CD4-positive, alpha-beta T cell treated with Interleukin-4 for 4 hours (primary cell): ENCODE measurements at regions not wholly inside any gene's neighbourhood (a gene's known extent, or its start where the extent isn't known, plus 50 kb on each side); places are given as distances from the start of the nearest gene placed in this dataset.
"Not testable (repeated sequence)": the region's sequence is repeated elsewhere in the genome, so short reads cannot be mapped to it uniquely, and the experiment has no call there.

ENCODE experiments used
- DNase-seq: peaks from one replicate; pipeline ENCODE4 v3.0.0-alpha.2; 2020

DNA sequence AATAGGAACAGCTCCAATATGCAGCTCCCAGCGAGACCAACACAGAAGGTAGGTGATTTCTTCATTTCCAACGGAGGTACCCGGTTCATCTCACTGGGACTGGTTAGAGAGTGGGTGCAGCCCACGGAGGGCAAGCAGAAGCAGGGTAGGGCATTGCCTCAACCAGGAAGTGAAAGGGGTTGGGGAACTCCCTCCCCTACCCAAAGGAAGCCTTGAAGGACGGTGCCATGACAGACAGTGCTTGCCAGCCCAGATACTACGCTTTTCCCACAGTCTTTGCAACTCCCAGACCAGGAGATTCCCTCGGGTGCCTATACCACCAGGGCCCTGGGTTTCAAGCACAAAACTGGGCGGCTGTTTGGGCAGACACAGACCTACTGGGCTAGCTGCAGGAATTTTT is 576.9 kb upstream of the NECTIN3 start:
- no peak for DNase-seq

- DNase-seq, result no peak
These were observed 576.3 kb upstream of the NECTIN3 start for GRCh38 chr3:110495201-110495927.

- no peak for DNase-seq
These were observed 567.2 kb upstream of the NECTIN3 start for GRCh38 chr3:110504401-110504800.

DNA sequence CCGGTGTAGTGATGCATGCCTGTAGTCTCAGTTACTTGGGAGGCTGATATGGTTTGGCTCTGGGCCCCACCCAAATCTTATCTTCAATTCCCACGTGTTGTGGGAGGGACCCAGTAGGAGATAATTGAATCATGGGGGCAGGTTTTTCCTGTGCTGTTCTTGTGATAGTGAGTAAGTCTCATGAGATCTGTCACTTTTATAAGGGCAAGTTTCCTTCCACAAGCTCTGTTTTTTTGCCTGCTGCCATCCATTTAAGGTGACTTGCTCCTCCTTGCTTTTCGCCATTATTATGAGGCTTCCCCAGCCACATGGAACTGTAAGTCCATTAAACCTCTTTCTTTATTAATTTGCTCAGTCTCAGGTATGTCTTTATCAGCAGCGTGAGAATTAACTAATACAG is 566.7 kb upstream of the NECTIN3 start:
- no peak for DNase-seq

- DNase-seq, result no peak
These were observed 564.7 kb upstream of the NECTIN3 start for GRCh38 chr3:110506890-110507289.

DNA sequence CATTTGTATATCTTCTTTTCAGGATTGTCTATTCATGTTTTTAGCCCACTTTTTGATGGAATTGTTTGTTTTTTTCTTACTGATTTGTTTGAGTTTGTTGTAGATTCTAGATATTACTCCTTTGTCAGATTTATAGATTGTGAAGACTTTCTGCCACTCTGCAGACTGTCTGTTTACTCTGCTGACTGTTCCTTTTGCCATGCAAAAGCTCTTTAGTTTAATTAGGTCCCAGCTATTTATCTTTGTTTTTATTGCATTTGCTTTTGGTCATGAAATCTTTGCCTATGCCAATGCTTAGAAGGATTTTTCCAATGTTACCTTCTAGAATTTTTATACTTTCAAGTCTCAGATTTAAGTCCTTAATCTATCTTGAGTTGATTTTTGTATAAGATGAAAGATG is 564.0 kb upstream of the NECTIN3 start:
- DNase-seq, result not testable (repeated sequence)

GRCh38 chr3:110512961-110513360 is 558.7 kb upstream of the NECTIN3 start:
- DNase-seq, result no peak

- no peak for DNase-seq
These were observed 553.6 kb upstream of the NECTIN3 start for GRCh38 chr3:110518031-110518430.

DNA sequence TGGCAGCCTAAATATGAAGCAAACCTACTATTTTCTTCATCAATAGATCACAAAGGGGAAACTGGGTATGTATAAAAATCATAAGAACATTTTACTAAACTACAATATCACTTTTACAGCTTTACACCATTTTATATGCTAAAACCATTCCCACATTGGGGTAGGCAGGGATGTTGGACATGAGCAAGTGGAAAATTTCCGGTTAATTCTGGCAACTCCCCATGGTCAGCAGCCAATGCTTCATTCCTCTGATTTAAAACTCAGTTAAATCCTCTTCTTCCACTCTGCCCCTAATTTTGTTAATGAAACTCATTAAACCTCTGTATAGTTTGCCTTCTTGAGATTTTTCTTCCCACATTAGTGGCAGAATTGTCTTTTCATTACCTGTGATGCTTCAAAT is 552.5 kb upstream of the NECTIN3 start:
- no peak for DNase-seq

DNA sequence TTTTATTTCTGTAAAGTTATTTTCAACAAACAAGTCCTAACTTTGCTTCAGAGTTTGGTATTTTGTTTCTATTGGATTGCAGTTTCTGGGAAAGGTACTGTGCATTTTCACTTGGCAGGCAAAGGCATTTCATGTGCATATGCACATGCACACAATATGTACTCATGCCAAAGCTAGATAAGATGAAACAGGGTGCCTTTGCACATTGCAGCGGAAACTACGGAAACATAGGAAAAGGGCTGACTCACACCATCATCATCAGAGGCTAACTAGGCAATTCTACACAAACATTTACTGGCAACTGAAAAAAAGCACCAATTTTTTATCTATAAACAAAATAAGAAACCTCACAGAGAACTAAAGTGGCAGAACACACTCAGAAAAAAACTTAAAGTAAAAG is 550.6 kb upstream of the NECTIN3 start:
- no peak for DNase-seq

DNA sequence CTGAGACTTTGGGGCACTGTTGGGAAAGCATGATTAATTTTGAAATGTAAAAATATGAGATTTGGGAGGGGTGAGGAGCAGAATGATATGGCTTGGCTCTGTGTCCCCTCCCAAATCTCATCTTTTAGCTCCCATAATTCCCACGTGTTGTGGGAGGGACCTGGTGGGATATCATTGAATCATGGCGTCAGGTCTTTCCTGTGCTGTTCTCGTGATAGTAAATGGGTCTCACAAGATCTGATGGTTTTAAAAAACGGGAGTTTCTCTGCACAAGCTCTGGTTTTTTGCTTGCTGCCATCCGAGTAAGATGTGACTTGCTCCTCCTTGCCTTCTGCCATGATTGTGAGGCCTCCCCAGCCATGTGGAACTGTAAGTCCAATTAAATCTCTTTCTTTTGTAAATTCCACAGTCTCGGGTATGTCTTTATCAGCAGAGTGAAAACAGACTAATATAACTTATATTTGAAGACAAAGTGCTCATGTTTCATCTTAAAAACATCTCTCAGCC is 546.0 kb upstream of the NECTIN3 start:
- not testable (repeated sequence) for DNase-seq

- DNase-seq, result no peak
These were observed 544.6 kb upstream of the NECTIN3 start for GRCh38 chr3:110526777-110527727.

- DNase-seq, result no peak
These were observed 543.1 kb upstream of the NECTIN3 start for GRCh38 chr3:110528305-110529121.

GRCh38 chr3:110530902-110531301 is 540.7 kb upstream of the NECTIN3 start:
- DNase-seq, result no peak

- DNase-seq, result no peak
These were observed 538.5 kb upstream of the NECTIN3 start for GRCh38 chr3:110533089-110533488.

- no peak for DNase-seq
These were observed 529.0 kb upstream of the NECTIN3 start for GRCh38 chr3:110542552-110543150.

DNA sequence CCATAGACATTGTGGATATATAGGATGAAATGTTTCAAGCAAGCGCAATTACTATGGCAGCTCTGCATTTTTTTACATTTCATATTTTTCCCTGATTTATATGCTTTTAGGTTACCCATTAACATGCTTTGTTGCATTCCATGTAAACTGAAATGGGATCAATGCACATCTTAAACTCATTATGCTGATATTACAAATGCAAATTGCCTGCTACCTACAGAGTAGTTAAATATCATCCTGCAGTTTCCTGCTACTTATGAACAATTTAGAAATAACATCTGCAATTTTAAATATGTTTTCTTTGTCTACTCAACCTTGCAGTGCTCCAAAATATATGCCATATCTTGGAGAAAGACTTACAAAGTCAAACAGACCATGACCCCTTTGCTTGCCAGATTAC is 526.9 kb upstream of the NECTIN3 start:
- DNase-seq, result no peak

DNA sequence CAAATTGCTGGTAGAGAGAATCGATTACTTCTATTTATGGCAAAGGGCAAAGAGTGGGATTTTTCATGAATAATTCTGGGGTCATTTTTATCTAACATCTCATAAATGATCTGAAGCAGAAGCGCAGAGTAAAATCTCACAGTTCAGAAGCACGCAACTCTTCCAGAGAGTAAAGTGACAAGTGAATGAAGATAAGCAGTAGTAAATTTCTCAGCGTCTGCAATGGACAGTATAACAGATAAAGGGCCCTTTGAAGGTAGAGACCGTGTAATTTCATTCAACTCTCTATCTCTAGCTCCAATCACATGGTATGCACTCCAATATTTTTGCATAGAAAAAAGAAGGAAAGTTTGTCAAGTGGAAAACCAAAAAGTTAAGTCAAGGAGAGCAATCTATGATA is 521.1 kb upstream of the NECTIN3 start:
- DNase-seq, result no peak

- no peak for DNase-seq
These were observed 509.0 kb upstream of the NECTIN3 start for GRCh38 chr3:110562621-110563020.

DNA sequence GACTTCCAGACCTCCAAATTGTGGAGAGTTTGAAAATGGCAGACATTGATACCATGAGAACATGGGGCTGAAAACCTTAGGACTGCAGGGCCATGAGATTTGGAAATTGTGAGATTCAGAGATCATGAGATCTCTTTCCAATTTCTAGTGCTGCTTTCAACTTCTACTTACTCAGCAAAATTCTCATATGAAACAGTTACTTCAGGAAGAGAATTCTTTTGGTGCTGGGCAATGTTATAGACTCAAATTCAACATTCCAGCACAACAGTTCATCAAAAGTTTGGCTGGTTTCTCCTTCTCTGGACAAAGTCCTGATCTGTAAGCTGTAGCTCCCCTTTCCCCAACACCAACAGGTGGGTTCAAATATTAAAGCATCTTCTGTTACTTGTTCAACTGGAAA is 506.9 kb upstream of the NECTIN3 start:
- DNase-seq, result no peak

DNA sequence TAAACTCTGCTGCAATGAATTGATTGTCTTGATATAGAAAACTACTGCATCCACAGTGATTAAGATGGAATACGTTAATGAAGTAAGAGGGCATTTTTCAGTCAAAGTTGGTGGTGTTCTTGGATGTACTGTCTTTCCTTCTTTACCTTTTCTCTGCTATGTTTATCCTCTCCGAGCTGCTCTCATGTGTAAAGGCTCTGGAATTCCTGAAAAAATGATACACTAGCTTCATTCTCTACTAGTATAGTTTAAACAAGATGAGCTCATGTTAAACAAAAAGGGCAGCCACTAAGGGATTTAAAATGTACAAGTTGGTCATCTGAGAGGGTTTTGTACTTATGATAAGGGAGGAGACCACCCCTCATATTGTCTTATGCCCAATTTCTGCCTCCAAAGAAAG is 504.6 kb upstream of the NECTIN3 start:
- no peak for DNase-seq

DNA sequence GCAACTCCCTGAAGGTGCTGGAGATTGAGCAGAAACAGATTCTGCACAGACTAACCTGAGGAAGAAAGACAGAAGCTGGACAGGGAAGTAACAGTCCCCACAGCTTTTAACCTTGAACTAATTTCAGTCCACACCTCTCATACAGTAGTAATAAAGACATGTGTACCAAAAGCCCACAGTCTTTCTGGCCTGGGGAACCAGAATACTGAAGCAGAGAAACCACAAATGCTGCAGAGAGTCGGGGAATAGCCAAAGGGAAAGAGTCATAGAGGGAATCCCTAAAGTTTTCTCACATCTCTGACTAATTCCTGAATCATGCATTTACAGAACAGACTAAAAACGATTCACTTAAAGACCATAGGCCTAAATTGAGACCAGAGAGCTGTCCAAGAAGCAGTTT is 503.4 kb upstream of the NECTIN3 start:
- DNase-seq, result no peak

DNA sequence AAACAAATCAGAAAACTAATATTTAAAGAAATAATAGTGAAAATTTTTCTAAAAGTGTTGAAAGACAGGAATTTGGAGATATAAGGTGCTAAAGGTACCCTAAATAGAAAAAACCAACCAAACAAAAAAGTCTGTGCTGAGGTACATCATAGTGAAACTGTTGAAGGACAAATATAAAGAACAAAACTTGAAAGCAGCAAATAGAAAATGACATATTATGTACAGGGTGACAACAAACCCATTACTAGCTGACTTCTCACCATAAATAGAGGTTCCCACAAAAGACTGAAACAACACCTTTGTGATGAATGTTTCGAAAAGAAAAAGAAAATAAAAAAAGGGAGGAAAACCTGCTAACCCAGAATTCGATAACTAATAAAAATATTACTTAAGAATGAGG is 502.5 kb upstream of the NECTIN3 start:
- no peak for DNase-seq
